ENCODE measurements at regions not wholly inside any gene's neighbourhood (a gene's known extent, or its start where the extent isn't known, plus 50 kb on each side); places are given as distances from the start of the nearest gene placed in this dataset.

- TF ChIP-seq EZH2phosphoT487 (conservative IDR thresholded peaks at IDR 0.05; ENCODE audit: low read length) (no peak), CTCF (IDR thresholded peaks at IDR 0.05; ENCODE audit: insufficient read depth, low read length, poor library complexity, severe bottlenecking) (no peak)
Observed at GRCh38 chr5:158422653-158423515, 563.9 kb upstream of the CLINT1 start.

GRCh38 chr5:158421319-158421718 is 562.4 kb upstream of the CLINT1 start:
- H3K4me3 ChIP-seq (ENCODE audit: insufficient read depth, low read length, poor library complexity, severe bottlenecking), result no peak overlapping the region
- no peak overlapping the region for H3K4me2 ChIP-seq (ENCODE audit: low read depth, low read length, poor library complexity, severe bottlenecking)
- H3K79me2 ChIP-seq (ENCODE audit: insufficient read depth, low read length), result no peaks in the 10 kb centered on the region
- H3K36me3 ChIP-seq (ENCODE audit: low read length), result no peaks in the 10 kb centered on the region; the same call in 1 of the 2 replicates
- H3K27ac ChIP-seq (ENCODE audit: low read depth, low read length), result no peak overlapping the region
- H2AFZ ChIP-seq (ENCODE audit: low read depth, low read length, severe bottlenecking), result no peak overlapping the region
- TF ChIP-seq EZH2phosphoT487 (conservative IDR thresholded peaks at IDR 0.05; ENCODE audit: low read length), result no peak
- no peak for TF ChIP-seq CTCF (IDR thresholded peaks at IDR 0.05; ENCODE audit: insufficient read depth, low read length, poor library complexity, severe bottlenecking)
- H3K9me2 ChIP-seq (replicated peaks; ENCODE audit: insufficient read depth, low read length), result no peaks in the 10 kb centered on the region
- no peaks in the 10 kb centered on the region for H3K27me3 ChIP-seq (ENCODE audit: low read length)
- no peak overlapping the region for H3K9ac ChIP-seq (ENCODE audit: low read length)
- H3K9me3 ChIP-seq (ENCODE audit: insufficient read depth, low read length), result no peaks in the 10 kb centered on the region
- H3F3A ChIP-seq (ENCODE audit: insufficient read depth), result no peaks in the 10 kb centered on the region
- H4K20me1 ChIP-seq (ENCODE audit: low read depth, low read length), result no peaks in the 10 kb centered on the region

More at GRCh38 chr5:158422653-158423515, 563.9 kb upstream of the CLINT1 start:
- Histone ChIP-seq H3K36me3 (ENCODE audit: low read length) (no peaks in the 10 kb centered on the region; the same call in 1 of the 2 replicates), H3K79me2 (ENCODE audit: insufficient read depth, low read length) (no peaks in the 10 kb centered on the region), H2AFZ (ENCODE audit: low read depth, low read length, severe bottlenecking) (no peak overlapping the region), H3K9me3 (ENCODE audit: insufficient read depth, low read length) (no peaks in the 10 kb centered on the region), H3K27me3 (ENCODE audit: low read length) (no peaks in the 10 kb centered on the region), H4K20me1 (ENCODE audit: low read depth, low read length) (no peaks in the 10 kb centered on the region), H3K4me3 (ENCODE audit: insufficient read depth, low read length, poor library complexity, severe bottlenecking) (no peak overlapping the region), H3K9ac (ENCODE audit: low read length) (no peak overlapping the region), H3F3A (ENCODE audit: insufficient read depth) (no peaks in the 10 kb centered on the region), H3K9me2 (replicated peaks; ENCODE audit: insufficient read depth, low read length) (no peaks in the 10 kb centered on the region), H3K27ac (ENCODE audit: low read depth, low read length) (no peak overlapping the region), H3K4me2 (ENCODE audit: low read depth, low read length, poor library complexity, severe bottlenecking) (no peak overlapping the region)

GRCh38 chr5:158419186-158419585 is 560.2 kb upstream of the CLINT1 start:
- no peaks in the 10 kb centered on the region for H3F3A ChIP-seq (ENCODE audit: insufficient read depth)
- H3K27me3 ChIP-seq (ENCODE audit: low read length), result no peaks in the 10 kb centered on the region

More at GRCh38 chr5:158419186-158419585, 560.2 kb upstream of the CLINT1 start:
- H4K20me1 ChIP-seq (ENCODE audit: low read depth, low read length), result no peaks in the 10 kb centered on the region
- no peak for TF ChIP-seq EZH2phosphoT487 (conservative IDR thresholded peaks at IDR 0.05; ENCODE audit: low read length)
- no peak for TF ChIP-seq CTCF (IDR thresholded peaks at IDR 0.05; ENCODE audit: insufficient read depth, low read length, poor library complexity, severe bottlenecking)
- no peak overlapping the region for H3K27ac ChIP-seq (ENCODE audit: low read depth, low read length)
- no peak overlapping the region for H3K4me3 ChIP-seq (ENCODE audit: insufficient read depth, low read length, poor library complexity, severe bottlenecking)
- no peak overlapping the region for H3K4me2 ChIP-seq (ENCODE audit: low read depth, low read length, poor library complexity, severe bottlenecking)
- no peaks in the 10 kb centered on the region for H3K79me2 ChIP-seq (ENCODE audit: insufficient read depth, low read length)
- H3K9ac ChIP-seq (ENCODE audit: low read length), result no peak overlapping the region
- no peak overlapping the region for H2AFZ ChIP-seq (ENCODE audit: low read depth, low read length, severe bottlenecking)
- no peaks in the 10 kb centered on the region for H3K9me3 ChIP-seq (ENCODE audit: insufficient read depth, low read length)
- no peaks in the 10 kb centered on the region; the same call in 1 of the 2 replicates for H3K36me3 ChIP-seq (ENCODE audit: low read length)
- no peaks in the 10 kb centered on the region for H3K9me2 ChIP-seq (replicated peaks; ENCODE audit: insufficient read depth, low read length)

Data from SU-DHL-6 (cell line).